Astrocyte of the spinal cord (primary cell): ENCODE measurements at regions not wholly inside any gene's neighbourhood (a gene's known extent, or its start where the extent isn't known, plus 50 kb on each side); places are given as distances from the start of the nearest gene placed in this dataset.

Source experiments
- DNase-seq: peaks from one replicate; pipeline ENCODE4 v3.0.0; 2011; ENCODE audit warnings: low read depth, low spot score
- H3K4me3 ChIP-seq: 2 replicates; pipeline ENCODE4 v1.5.1; 2011; ENCODE audit warnings: low read depth, mild to moderate bottlenecking, low read length, moderate library complexity
- CTCF ChIP-seq: IDR thresholded peaks from 2 replicates; pipeline ENCODE4 v1.5.1; 2012; ENCODE audit warnings: low read depth, mild to moderate bottlenecking, low read length, inconsistent platforms
- in situ Hi-C: cut with HindIII; loops from 2 replicates; pipeline ENCODE4 v1.10.0; 2017; ENCODE audit warnings: low sequenced_read_pairs

DNA sequence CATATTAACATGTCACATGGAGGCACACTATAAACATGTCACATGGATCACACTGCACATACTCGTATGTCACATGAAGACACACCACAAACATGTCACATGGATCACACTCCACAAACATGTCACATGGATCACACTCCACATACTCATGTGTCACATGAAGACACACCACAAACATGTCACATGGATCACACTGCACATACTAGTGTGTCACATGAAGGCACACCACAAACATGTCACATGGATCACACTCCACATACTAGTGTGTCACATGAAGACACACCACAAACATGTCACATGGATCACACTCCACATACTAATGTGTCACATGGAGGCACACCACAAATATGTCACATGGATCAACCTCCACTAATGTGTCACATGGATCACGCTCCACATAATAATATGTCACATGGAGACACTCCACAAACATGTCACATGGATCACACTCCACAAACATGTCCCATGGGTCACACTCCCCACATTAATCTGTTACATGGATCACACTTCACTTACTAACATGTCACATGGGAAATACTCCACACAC is 195.6 kb upstream of the PFKP start:
- DNase-seq: no peak
- no peak overlapping the region for H3K4me3 ChIP-seq
- no peak for TF ChIP-seq CTCF
- in situ Hi-C loops: no loop called here

GRCh38 chr10:2870654-2871053 is 196.7 kb upstream of the PFKP start:
- DNase-seq: no peak
- in situ Hi-C loops: no loop called here
- TF ChIP-seq CTCF: no peak
- no peak overlapping the region for H3K4me3 ChIP-seq

DNA sequence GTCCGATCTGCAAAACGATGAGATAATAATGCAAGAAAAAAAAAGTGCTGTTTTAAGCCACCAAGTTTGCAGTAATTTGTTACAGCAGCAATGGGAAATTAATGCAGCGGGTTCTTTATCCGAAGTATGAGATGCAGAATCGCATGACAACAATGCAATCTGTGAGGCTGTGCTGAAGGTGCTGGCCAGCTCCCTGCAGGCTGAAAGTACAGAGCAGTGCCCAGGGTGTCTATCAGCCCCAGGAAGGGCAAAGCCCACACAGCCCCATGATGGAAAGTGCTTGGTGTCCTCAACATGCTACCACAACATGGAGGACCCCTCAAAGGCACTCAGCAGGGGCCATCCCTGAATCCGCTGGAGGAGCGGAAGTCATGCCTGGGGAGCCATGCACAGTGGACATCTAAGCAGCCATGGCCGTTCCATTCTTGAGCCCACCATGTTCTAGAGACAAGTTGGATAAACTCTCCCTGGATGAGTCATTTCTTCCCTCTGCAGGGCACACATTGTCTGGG is 199.5 kb upstream of the PFKP start:
- H3K4me3 ChIP-seq: no peak overlapping the region
- in situ Hi-C loops: no loop called here
- no peak for TF ChIP-seq CTCF
- no peak for DNase-seq

DNA sequence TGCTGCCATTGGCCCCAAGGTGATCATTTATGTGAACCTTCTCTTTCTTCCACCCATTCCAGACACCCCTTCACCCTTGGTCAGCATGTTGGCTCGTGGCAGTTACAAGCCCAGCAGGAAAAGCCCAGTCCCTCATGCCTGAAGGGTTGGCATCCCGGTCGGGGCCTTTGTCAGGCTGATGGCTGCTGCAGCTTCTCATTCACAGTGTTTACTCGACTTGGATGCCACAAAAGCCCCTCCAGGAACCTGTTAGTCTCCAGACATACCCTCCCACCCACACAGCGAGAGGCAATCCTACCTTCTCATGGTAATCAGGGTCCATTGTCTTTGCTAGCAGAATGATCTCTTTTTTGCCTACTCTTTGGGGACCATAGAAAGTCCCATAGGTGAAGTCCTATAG is 200.8 kb upstream of the PFKP start:
- TF ChIP-seq CTCF: no peak
- no peak for DNase-seq
- in situ Hi-C loops: no loop called here
- H3K4me3 ChIP-seq: no peak overlapping the region

- no peak for TF ChIP-seq CTCF
- no peak overlapping the region for H3K4me3 ChIP-seq
- DNase-seq: no peak
- in situ Hi-C loops: no loop called here
Observed at GRCh38 chr10:2861632-2862210, 205.6 kb upstream of the PFKP start.

DNA sequence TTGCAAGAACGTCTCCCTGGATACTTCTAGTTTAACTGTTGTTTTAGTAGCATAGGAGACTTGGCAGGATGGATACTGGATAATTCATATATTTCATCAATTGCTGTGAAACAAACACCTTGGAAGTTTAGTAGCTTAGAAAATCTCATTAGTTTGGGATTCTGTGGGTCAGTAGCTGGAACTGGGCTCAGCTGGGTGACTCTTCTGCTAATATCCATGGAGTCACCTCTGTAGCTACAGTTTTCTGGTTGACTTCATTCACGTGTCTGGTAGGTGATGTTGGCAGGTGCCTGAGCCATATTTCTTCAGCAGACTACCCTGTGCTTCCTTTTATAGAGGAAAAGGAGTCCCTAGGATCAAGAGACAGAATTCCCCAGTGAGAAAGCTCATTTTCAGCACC is 208.9 kb upstream of the PFKP start:
- no peak overlapping the region for H3K4me3 ChIP-seq
- no peak for TF ChIP-seq CTCF
- in situ Hi-C loops: no loop called here
- no peak for DNase-seq
